BLaER1 treated with 17β-estradiol and CSF1 and Interleukin-3, amounts not matched to agents 10 nM and 100 nM (cell line): ENCODE measurements at regions not wholly inside any gene's neighbourhood (a gene's known extent, or its start where the extent isn't known, plus 50 kb on each side); places are given as distances from the start of the nearest gene placed in this dataset.

ENCODE experiments used
- H3K27ac ChIP-seq, 11 experiments: shearing (Covaris generic); formaldehyde crosslinking; 2 replicates each; pipeline ENCODE4 v1.8.1; 2022
- H3K27me3 ChIP-seq, 11 experiments: shearing (Covaris generic); formaldehyde crosslinking; 2 replicates each; pipeline ENCODE4 v1.8.1; 2022
- H3K36me3 ChIP-seq, 11 experiments: shearing (Covaris generic); formaldehyde crosslinking; 2 replicates each; pipeline ENCODE4 v1.8.1; 2022
- H3K4me1 ChIP-seq, 10 experiments: shearing (Covaris generic); formaldehyde crosslinking; 2 replicates each; pipeline ENCODE4 v1.8.1; 2022
- H3K4me2 ChIP-seq, 11 experiments: shearing (Covaris generic); formaldehyde crosslinking; 2 replicates each; pipeline ENCODE4 v1.8.1; 2022
- H3K4me3 ChIP-seq, 10 experiments: shearing (Covaris generic); formaldehyde crosslinking; 2 replicates each; pipeline ENCODE4 v1.8.1; 2022
- H3K9ac ChIP-seq, 11 experiments: shearing (Covaris generic); formaldehyde crosslinking; 2 replicates each; pipeline ENCODE4 v1.8.1; 2022
- H3K9me3 ChIP-seq, 11 experiments: shearing (Covaris generic); formaldehyde crosslinking; replicated peaks in 1 of 11; 2 replicates each; pipeline ENCODE4 v1.8.1; 2022
- H4K20me1 ChIP-seq, 11 experiments: shearing (Covaris generic); formaldehyde crosslinking; 2 replicates each; pipeline ENCODE4 v1.8.1; 2022
- Cebpa-rat ChIP-seq, 11 experiments: shearing (Covaris generic); IDR thresholded peaks; 2 replicates each; pipeline ENCODE4 v1.8.1; 2022

DNA sequence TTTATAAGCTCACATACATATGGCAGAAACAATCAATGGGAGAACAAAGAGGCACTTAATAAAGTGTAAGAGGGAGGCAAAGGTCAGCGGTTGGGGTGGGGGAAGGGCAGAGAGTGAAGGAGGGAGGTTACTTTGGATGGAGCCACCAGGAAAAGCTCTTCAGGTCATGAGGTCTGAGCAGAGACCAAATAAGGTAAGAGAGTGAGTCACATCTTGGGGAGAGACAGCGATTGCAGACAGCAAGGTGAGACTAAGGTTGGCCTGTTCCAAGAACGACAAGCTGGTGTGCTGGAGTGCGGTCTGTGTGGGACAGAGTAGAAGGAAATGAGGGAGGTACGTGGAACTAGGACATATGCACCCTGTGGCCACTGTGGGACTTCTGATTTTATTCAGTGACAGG, 74.3 kb upstream of the TOMM7 start:
- Histone ChIP-seq H3K9ac (no peak overlapping the region), H3K4me2 (no peak overlapping the region), H3K27me3 (no peaks in the 10 kb centered on the region), H3K27ac (no peak overlapping the region), H3K36me3 (no peaks in the 10 kb centered on the region), H3K4me3 (no peak overlapping the region), H4K20me1 (no peaks in the 10 kb centered on the region), H3K4me1 (peaks cover 0 to 7% (median 0%) of the 10 kb centered on the region in 10 experiments; a peak in 5 of 20 replicates), H3K9me3 (no peaks in the 10 kb centered on the region)
- TF ChIP-seq Cebpa-rat (IDR thresholded peaks at IDR 0.05): no peak

DNA sequence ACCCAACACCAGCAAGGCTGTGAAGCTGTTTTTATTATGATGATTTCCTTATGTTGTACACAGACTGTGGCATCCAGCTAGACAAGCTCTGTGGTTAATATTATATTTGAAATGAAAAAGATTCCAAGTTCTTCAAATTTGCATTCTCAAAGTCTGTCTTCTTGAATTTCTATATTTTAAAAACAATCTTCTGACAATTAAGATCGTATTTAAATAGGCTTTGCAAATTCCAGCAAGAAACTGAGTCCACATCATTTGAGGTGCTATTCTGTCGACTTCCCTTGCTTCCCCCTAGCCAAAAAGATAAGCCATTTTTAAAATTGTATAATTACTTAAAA, 73.1 kb upstream of the TOMM7 start:
- Histone ChIP-seq H3K9me3 (no peaks in the 10 kb centered on the region), H3K27ac (no peak overlapping the region), H3K27me3 (no peaks in the 10 kb centered on the region), H3K4me2 (no peak overlapping the region), H4K20me1 (no peaks in the 10 kb centered on the region), H3K36me3 (no peaks in the 10 kb centered on the region), H3K4me3 (no peak overlapping the region), H3K9ac (no peak overlapping the region), H3K4me1 (peaks cover 0 to 7% (median 0%) of the 10 kb centered on the region in 10 experiments; a peak in 5 of 20 replicates)
- no peak for TF ChIP-seq Cebpa-rat (IDR thresholded peaks at IDR 0.05)

DNA sequence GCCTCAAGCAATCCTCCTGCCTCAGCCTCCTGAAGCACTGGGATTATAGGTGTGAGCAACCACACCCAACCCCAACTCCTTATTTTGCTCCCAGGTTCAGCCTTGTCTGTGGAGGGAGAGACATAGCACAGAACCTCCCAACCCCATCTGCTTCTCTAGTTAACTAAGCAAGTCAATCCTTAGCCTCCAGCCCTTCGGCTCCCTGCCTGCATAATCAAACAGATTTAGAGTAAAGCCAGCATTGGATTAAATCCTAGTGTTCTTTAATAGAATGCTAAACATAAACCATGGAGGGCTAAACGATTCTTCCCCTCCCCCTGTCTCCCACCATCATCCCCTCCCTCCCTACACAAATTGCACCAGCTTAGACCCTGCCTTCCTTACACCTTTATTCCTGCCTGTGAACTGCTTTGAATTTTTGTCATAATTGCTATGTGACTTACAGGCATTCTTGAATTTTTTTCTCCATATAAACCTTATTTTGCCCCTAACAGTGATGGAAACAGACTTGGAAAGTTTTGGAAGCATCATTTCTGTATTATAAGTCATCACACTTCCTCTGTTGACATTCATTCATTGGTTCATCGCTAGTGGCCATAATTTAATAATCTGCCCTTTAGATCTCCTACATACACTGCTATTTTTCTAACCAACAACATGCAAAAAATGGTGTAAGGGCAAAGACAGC, 72.6 kb upstream of the TOMM7 start:
- Histone ChIP-seq H3K4me2 (peak overlapping the region in 2 of 11 experiments; percentile 38; a peak in 2 of 22 replicates), H3K27ac (no peak overlapping the region)

GRCh38 chr7:22894546-22894945, 71.9 kb upstream of the TOMM7 start:
- Histone ChIP-seq H3K4me1 (peaks cover 0 to 7% (median under 1%) of the 10 kb centered on the region in 10 experiments; a peak in 5 of 20 replicates), H3K36me3 (no peaks in the 10 kb centered on the region), H4K20me1 (no peaks in the 10 kb centered on the region), H3K4me2 (peak overlapping the region in 5 of 11 experiments; percentile 17 to 38 (median 29); a peak in 6 of 22 replicates), H3K27me3 (no peaks in the 10 kb centered on the region), H3K4me3 (no peak overlapping the region), H3K9me3 (no peaks in the 10 kb centered on the region), H3K9ac (no peak overlapping the region), H3K27ac (no peak overlapping the region)
- TF ChIP-seq Cebpa-rat (IDR thresholded peaks at IDR 0.05): no peak

More for the DNA sequence above, 72.6 kb upstream of the TOMM7 start:
- no peaks in the 10 kb centered on the region for H3K36me3 ChIP-seq
- H3K27me3 ChIP-seq: no peaks in the 10 kb centered on the region
- H3K9me3 ChIP-seq: no peaks in the 10 kb centered on the region
- H3K4me3 ChIP-seq: no peak overlapping the region
- peaks cover 0 to 7% (median 0%) of the 10 kb centered on the region in 10 experiments; a peak in 5 of 20 replicates for H3K4me1 ChIP-seq
- no peak overlapping the region for H3K9ac ChIP-seq
- no peaks in the 10 kb centered on the region for H4K20me1 ChIP-seq
- no peak for TF ChIP-seq Cebpa-rat (IDR thresholded peaks at IDR 0.05)

DNA sequence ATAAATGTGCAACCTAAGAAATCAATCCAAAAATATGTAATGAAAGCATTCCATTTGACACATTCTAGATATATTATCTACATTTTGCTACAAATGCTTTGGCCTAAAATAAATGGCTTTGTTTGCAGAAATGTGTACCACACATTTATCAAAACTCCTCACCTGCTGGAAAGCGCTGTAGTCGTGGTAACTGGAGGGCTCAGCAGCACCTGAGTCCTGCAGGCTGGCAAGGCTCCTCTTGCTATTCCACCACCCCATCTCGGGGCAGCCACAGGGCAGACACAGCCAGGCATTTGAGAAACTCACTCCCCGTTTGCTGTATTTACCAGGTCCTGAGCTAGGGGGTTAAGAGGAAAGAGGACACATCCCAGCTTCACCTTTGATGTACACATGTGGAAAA, 68.1 kb upstream of the TOMM7 start:
- Histone ChIP-seq H3K27ac (no peak overlapping the region), H3K4me3 (no peak overlapping the region), H4K20me1 (no peaks in the 10 kb centered on the region), H3K27me3 (no peaks in the 10 kb centered on the region), H3K36me3 (no peaks in the 10 kb centered on the region), H3K9me3 (no peaks in the 10 kb centered on the region), H3K4me1 (peaks cover 11 to 30% (median 20%) of the 10 kb centered on the region in 10 experiments), H3K9ac (no peak overlapping the region), H3K4me2 (no peak overlapping the region)
- TF ChIP-seq Cebpa-rat (IDR thresholded peaks at IDR 0.05): no peak

- peak in 9 of 11 experiments; percentile 32 to 99 (median 87); a peak in 16 of 22 replicates for TF ChIP-seq Cebpa-rat (IDR thresholded peaks at IDR 0.05)
- Histone ChIP-seq H3K4me2 (peak overlapping the region; percentile 53 to 80 (median 70)), H3K4me3 (no peak overlapping the region), H3K27ac (peak overlapping the region in 10 of 11 experiments; percentile 56 to 91 (median 78); a peak in 21 of 22 replicates), H4K20me1 (no peaks in the 10 kb centered on the region), H3K36me3 (no peaks in the 10 kb centered on the region), H3K4me1 (peaks cover 27 to 40% (median 33%) of the 10 kb centered on the region in 10 experiments), H3K27me3 (no peaks in the 10 kb centered on the region), H3K9ac (peak overlapping the region in 9 of 11 experiments; percentile 1 to 69 (median 56); a peak in 14 of 22 replicates), H3K9me3 (peaks cover 0 to 12% (median 0%) of the 10 kb centered on the region in 11 experiments; a peak in 1 of 22 replicates)
These were observed 63.2 kb upstream of the TOMM7 start for GRCh38 chr7:22885797-22886261.

GRCh38 chr7:22884911-22885788, 62.5 kb upstream of the TOMM7 start:
- TF ChIP-seq Cebpa-rat (IDR thresholded peaks at IDR 0.05): no peak
- Histone ChIP-seq H3K9ac (peak overlapping the region in 9 of 11 experiments; percentile 1 to 69 (median 56); a peak in 16 of 22 replicates), H3K36me3 (no peaks in the 10 kb centered on the region), H3K27ac (peak overlapping the region in 10 of 11 experiments; percentile 56 to 91 (median 78); a peak in 21 of 22 replicates), H3K9me3 (peaks cover 0 to 19% (median 3%) of the 10 kb centered on the region in 11 experiments; a peak in 10 of 22 replicates), H3K4me1 (peaks cover 27 to 40% (median 33%) of the 10 kb centered on the region in 10 experiments), H3K4me3 (no peak overlapping the region), H3K4me2 (peak overlapping the region; percentile 53 to 80 (median 70)), H4K20me1 (no peaks in the 10 kb centered on the region), H3K27me3 (no peaks in the 10 kb centered on the region)

DNA sequence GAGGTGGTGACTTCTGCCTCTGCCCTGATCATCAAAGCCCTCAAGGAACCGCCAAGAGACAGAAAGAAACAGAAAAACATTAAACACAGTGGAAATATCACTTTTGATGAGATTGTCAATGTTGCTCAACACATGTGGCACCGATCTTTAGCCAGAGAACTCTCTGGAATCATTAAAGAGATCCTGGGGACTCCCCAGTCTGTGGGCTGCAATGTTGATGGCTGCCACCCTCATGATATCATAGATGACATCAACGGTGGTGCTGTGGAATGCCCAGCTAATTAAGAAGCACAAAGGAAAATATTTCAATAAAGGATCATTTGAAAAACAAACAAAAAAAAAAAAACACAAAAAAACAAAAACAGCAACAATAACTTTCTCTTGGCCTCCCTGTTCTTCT, 59.5 kb upstream of the TOMM7 start:
- no peak for TF ChIP-seq Cebpa-rat (IDR thresholded peaks at IDR 0.05)
- H3K36me3 ChIP-seq: no peaks in the 10 kb centered on the region
- H3K4me2 ChIP-seq: no peak overlapping the region
- no peaks in the 10 kb centered on the region for H3K27me3 ChIP-seq
- H3K9ac ChIP-seq: no peak overlapping the region; a peak in 1 of 22 replicates
- peaks cover 0 to 30% (median 13%) of the 10 kb centered on the region in 11 experiments; a peak in 16 of 22 replicates for H3K9me3 ChIP-seq
- H3K4me3 ChIP-seq: no peak overlapping the region
- no peaks in the 10 kb centered on the region for H4K20me1 ChIP-seq
- H3K4me1 ChIP-seq: peaks cover 26 to 39% (median 30%) of the 10 kb centered on the region in 10 experiments
- H3K27ac ChIP-seq: peak overlapping the region in 2 of 11 experiments; percentile 35 to 90; a peak in 2 of 22 replicates
